GM12878 (cell line): ENCODE measurements at regions not wholly inside any gene's neighbourhood (a gene's known extent, or its start where the extent isn't known, plus 50 kb on each side); places are given as distances from the start of the nearest gene placed in this dataset.

Experiments used
- ATAC-seq: fragments of 200-7000 bp; cut with Tn5 transposase; 3 replicates; pipeline ENCODE4 v1.9.1; 2020; ENCODE audit warnings: mild to moderate bottlenecking, moderate library complexity
- BruUV-seq: library from RNA; stranded (reverse); fragments of 400-500 nt; replicated peaks from 2 replicates; lab custom pipeline; 2021; lab: Mats Ljungman, UMichigan
- CTCF ChIA-PET: fragments of 300-600 bp; sonication (Branson Sonifier 250); formaldehyde crosslinking; extraction: SDS; loops from one replicate; lab custom pipeline; 2021; ENCODE audit warnings: inconsistent platforms; lab: Yijun Ruan, JAX
- POLR2A ChIA-PET: fragments of 350-600 bp; formaldehyde crosslinking; extraction: SDS; loops from one replicate; lab custom pipeline; 2021; ENCODE audit warnings: inconsistent platforms; lab: Charles Lee
- RAD21 ChIA-PET: fragments of 300-600 bp; sonication (Branson Sonifier 250); formaldehyde crosslinking; loops from one replicate; lab custom pipeline; 2023; ENCODE audit warnings: antibody characterized with exemption; ENCODE audit not compliant: unreplicated experiment; lab: Charles Lee
- SMC1A ChIA-PET: fragments of 300-600 bp; sonication (Branson Sonifier 250); formaldehyde crosslinking; loops from one replicate; lab custom pipeline; 2023; ENCODE audit not compliant: unreplicated experiment, uncharacterized antibody; lab: Charles Lee
- DNase-seq: peaks from one replicate; pipeline ENCODE4 v3.0.0-alpha.2; 2011; ENCODE audit warnings: low read depth, low spot score
- FAIRE-seq: peaks from 3 replicates; lab custom pipeline; 2011; peaks lifted over from hg19 to GRCh38; lab: Jason Lieb, UNC
- H2AFZ ChIP-seq: 2 replicates; pipeline ENCODE4 v1.6.0; 2011; ENCODE audit warnings: low read depth, low read length, control low read depth; ENCODE audit not compliant: control insufficient read depth
- H3K27ac ChIP-seq: 2 replicates; pipeline ENCODE4 v1.5.1; 2011; ENCODE audit warnings: control low read depth; ENCODE audit not compliant: control insufficient read depth, insufficient read depth
- H3K27me3 ChIP-seq, 2 experiments: replicated peaks in 1 of 2; 2 replicates each; pipeline versions ENCODE4 v1.6.0 to v1.6.1; 2011; ENCODE audit warnings: low read length in 1 of 2; ENCODE audit not compliant: control insufficient read depth in 2 of 2, insufficient read depth in 2 of 2
- H3K36me3 ChIP-seq, 2 experiments: 2 replicates each; pipeline ENCODE4 v1.5.1; 2011; ENCODE audit warnings: low read length in 1 of 2; ENCODE audit not compliant: control insufficient read depth in 2 of 2, insufficient read depth in 2 of 2
- H3K4me1 ChIP-seq: 2 replicates; pipeline ENCODE4 v1.6.1; 2011; ENCODE audit warnings: mild to moderate bottlenecking, low read length, moderate library complexity, mixed read lengths; ENCODE audit not compliant: control insufficient read depth, insufficient read depth
- H3K4me2 ChIP-seq: 2 replicates; pipeline ENCODE4 v1.6.0; 2011; ENCODE audit warnings: control low read depth; ENCODE audit not compliant: control insufficient read depth, insufficient read depth
- H3K4me3 ChIP-seq: fragments of 200-600 bp; sonication (generic); 2 replicates; pipeline ENCODE4 v1.5.1; 2016
- H3K79me2 ChIP-seq: 2 replicates; pipeline ENCODE4 v1.6.0; 2011; ENCODE audit warnings: low read length; ENCODE audit not compliant: control insufficient read depth, insufficient read depth
- H3K9ac ChIP-seq: 2 replicates; pipeline ENCODE4 v1.8.0; 2011; ENCODE audit warnings: low read length, control low read depth, mixed read lengths; ENCODE audit not compliant: control insufficient read depth, insufficient read depth
- H3K9me3 ChIP-seq: replicated peaks from 3 replicates; pipeline ENCODE4 v1.5.1; 2011; ENCODE audit warnings: mild to moderate bottlenecking, low read length; ENCODE audit not compliant: control insufficient read depth, insufficient read depth
- H4K20me1 ChIP-seq: 2 replicates; pipeline ENCODE4 v1.6.0; 2011; ENCODE audit not compliant: control insufficient read depth, insufficient read depth
- CBFB ChIP-seq: IDR thresholded peaks from 2 replicates; pipeline ENCODE4 v1.6.1; 2016; ENCODE audit warnings: antibody characterized with exemption, low read depth
- CEBPB ChIP-seq, 2 experiments: fragments of 150-350 bp in 1 of 2; IDR thresholded peaks; 2 replicates each; pipeline ENCODE4 v1.6.1; 2012 to 2014; ENCODE audit warnings: low read depth in 2 of 2, low read length in 2 of 2, borderline replicate concordance in 1 of 2, inconsistent platforms in 1 of 2
- EP300 ChIP-seq, 2 experiments: fragments of 150-350 bp in 1 of 2; IDR thresholded peaks; 2 replicates each; pipeline ENCODE4 v1.6.1; 2011 to 2012; ENCODE audit warnings: low read depth in 2 of 2, low read length in 2 of 2, borderline replicate concordance in 1 of 2, improper control_type of control experiment in 1 of 2, inconsistent platforms in 1 of 2; ENCODE audit not compliant: control insufficient read depth in 1 of 2
- IKZF1 ChIP-seq: fragments of 450-650 bp; conservative IDR thresholded peaks from 2 replicates; pipeline ENCODE4 v1.6.1; 2017; ENCODE audit warnings: antibody characterized with exemption, mild to moderate bottlenecking
- JUND ChIP-seq: IDR thresholded peaks from 2 replicates; pipeline ENCODE4 v1.6.1; 2012; ENCODE audit warnings: low read depth, mild to moderate bottlenecking, low read length, improper control_type of control experiment, moderate library complexity
- POLR2A ChIP-seq: IDR thresholded peaks from 2 replicates; pipeline ENCODE4 v1.6.1; 2011; ENCODE audit warnings: low read depth, mild to moderate bottlenecking, low read length
- POLR2AphosphoS5 ChIP-seq: IDR thresholded peaks from 2 replicates; pipeline ENCODE4 v1.6.1; 2011; ENCODE audit warnings: mild to moderate bottlenecking, low read length, inconsistent platforms
- SP1 ChIP-seq: IDR thresholded peaks from one replicate; pipeline ENCODE4 v1.6.1; 2011; ENCODE audit warnings: low read depth, low read length
- SREBF1 ChIP-seq: IDR thresholded peaks from 2 replicates; pipeline ENCODE4 v1.6.1; 2012; ENCODE audit warnings: mild to moderate bottlenecking, low read length
- TCF12 ChIP-seq: IDR thresholded peaks from 2 replicates; pipeline ENCODE4 v1.6.1; 2011; ENCODE audit warnings: low read depth, mild to moderate bottlenecking, low read length
- YY1 ChIP-seq: IDR thresholded peaks from 2 replicates; pipeline ENCODE4 v1.6.1; 2011; ENCODE audit warnings: low read depth, mild to moderate bottlenecking, low read length
- ZNF384 ChIP-seq: IDR thresholded peaks from 2 replicates; pipeline ENCODE4 v1.6.1; 2012; ENCODE audit warnings: low read depth, mild to moderate bottlenecking, low read length, improper control_type of control experiment, borderline replicate concordance
- WGBS: methylation state at CpG from one replicate; pipeline ENCODE4 v1.1.6; 2016; ENCODE audit warnings: low lambda C conversion rate; ENCODE audit not compliant: insufficient replicate concordance, insufficient coverage; ENCODE audit errors: missing lambda C conversion rate; 5-methylcytosine and 5-hydroxymethylcytosine counted together
- in situ Hi-C: fragments of 300-500 bp; cut with MboI; formaldehyde crosslinking; loops from 9 replicates; pipeline ENCODE4 v1.14.3; 2018; ENCODE audit warnings: mixed read lengths
- intact Hi-C: fragments of 100-400 bp; cut with micrococcal nuclease; formaldehyde crosslinking; loops from one replicate; pipeline ENCODE4 v1.14.2; 2022; ENCODE audit not compliant: unreplicated experiment
- TF ChIP-seq, protein P1 (sequence below): IDR thresholded peaks from 2 replicates; pipeline ENCODE4 v1.6.1; 2012; ENCODE audit warnings: low read length, inconsistent platforms
- TF ChIP-seq, protein P2 (sequence below): fragments of 450-650 bp; IDR thresholded peaks from 2 replicates; pipeline ENCODE4 v1.6.1; 2018; ENCODE audit warnings: borderline replicate concordance, mild to moderate bottlenecking; ENCODE audit not compliant: partially characterized antibody
- TF ChIP-seq, protein P3 (sequence below): IDR thresholded peaks from 2 replicates; pipeline ENCODE4 v1.6.1; 2012; ENCODE audit warnings: mild to moderate bottlenecking, low read depth, low read length
- TF ChIP-seq, protein P4 (sequence below): fragments of 450-650 bp; IDR thresholded peaks from 2 replicates; pipeline ENCODE4 v1.6.1; 2014; ENCODE audit warnings: mild to moderate bottlenecking

DNA sequence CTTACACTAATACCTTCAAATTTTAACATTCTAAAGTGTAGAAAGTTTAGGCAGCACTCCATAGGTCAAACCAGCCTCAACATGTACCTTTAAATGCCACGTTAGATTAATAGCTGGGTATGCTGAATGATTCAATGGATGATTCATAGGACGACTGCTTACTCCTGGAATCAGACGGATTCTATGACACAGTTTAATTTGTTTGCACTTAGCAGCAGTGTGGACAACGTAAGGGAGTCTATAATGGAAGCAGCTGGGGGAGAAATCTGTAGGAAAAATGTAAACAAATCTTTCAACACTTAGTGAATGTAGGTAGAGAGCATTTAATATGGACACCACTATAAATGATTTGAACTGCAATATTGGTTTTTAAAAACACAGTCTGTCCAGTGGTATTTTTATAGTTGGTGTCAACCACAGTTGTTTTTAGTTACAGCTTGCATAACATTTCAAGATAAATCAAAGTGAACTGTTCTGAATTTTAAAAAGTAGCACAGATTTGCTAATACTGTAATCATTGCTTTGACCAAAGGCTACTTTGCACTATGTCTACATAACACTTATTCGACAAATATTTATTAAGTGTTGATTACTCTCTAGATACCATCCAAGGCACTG, 701.5 kb upstream of the MEF2C start:
- Histone ChIP-seq H4K20me1 (no peaks in the 10 kb centered on the region), H3K9ac (no peak overlapping the region), H3K4me1 (no peaks in the 10 kb centered on the region), H3K4me3 (no peak overlapping the region), H3K27me3 (no peaks in the 10 kb centered on the region), H3K9me3 (peaks cover 3% of the 10 kb centered on the region; the same call in 2 of the 3 replicates), H3K4me2 (no peak overlapping the region), H3K27ac (no peak overlapping the region), H2AFZ (no peak overlapping the region), H3K79me2 (no peaks in the 10 kb centered on the region), H3K36me3 (no peaks in the 10 kb centered on the region)
- FAIRE-seq (no peak), DNase-seq (no peak), ATAC-seq (no peak)
- 75% methylated on average over 5 of the region's 5 CpGs for WGBS
- RAD21 ChIA-PET = no interaction called here
- BruUV-seq = no TSS peak
- POLR2A ChIA-PET = no interaction called here
- TF ChIP-seq POLR2AphosphoS5 = no peak
- TF ChIP-seq SP1 = no peak
- TF ChIP-seq, protein P1, sequence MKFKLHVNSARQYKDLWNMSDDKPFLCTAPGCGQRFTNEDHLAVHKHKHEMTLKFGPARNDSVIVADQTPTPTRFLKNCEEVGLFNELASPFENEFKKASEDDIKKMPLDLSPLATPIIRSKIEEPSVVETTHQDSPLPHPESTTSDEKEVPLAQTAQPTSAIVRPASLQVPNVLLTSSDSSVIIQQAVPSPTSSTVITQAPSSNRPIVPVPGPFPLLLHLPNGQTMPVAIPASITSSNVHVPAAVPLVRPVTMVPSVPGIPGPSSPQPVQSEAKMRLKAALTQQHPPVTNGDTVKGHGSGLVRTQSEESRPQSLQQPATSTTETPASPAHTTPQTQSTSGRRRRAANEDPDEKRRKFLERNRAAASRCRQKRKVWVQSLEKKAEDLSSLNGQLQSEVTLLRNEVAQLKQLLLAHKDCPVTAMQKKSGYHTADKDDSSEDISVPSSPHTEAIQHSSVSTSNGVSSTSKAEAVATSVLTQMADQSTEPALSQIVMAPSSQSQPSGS = no peak
- TF ChIP-seq, protein P2, sequence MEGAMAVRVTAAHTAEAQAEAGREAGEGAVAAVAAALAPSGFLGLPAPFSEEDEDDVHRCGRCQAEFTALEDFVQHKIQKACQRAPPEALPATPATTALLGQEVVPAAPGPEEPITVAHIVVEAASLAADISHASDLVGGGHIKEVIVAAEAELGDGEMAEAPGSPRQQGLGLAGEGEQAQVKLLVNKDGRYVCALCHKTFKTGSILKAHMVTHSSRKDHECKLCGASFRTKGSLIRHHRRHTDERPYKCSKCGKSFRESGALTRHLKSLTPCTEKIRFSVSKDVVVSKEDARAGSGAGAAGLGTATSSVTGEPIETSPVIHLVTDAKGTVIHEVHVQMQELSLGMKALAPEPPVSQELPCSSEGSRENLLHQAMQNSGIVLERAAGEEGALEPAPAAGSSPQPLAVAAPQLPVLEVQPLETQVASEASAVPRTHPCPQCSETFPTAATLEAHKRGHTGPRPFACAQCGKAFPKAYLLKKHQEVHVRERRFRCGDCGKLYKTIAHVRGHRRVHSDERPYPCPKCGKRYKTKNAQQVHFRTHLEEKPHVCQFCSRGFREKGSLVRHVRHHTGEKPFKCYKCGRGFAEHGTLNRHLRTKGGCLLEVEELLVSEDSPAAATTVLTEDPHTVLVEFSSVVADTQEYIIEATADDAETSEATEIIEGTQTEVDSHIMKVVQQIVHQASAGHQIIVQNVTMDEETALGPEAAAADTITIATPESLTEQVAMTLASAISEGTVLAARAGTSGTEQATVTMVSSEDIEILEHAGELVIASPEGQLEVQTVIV = no peak
- no peak for TF ChIP-seq JUND
- TF ChIP-seq EP300 (IDR thresholded peaks at IDR 0.05; ENCODE audit: borderline replicate concordance in 1 of 2, control insufficient read depth in 1 of 2, low read depth in 2 of 2, low read length in 2 of 2) = no peak
- TF ChIP-seq ZNF384 = no peak
- no peak for TF ChIP-seq SREBF1
- TF ChIP-seq, protein P3, sequence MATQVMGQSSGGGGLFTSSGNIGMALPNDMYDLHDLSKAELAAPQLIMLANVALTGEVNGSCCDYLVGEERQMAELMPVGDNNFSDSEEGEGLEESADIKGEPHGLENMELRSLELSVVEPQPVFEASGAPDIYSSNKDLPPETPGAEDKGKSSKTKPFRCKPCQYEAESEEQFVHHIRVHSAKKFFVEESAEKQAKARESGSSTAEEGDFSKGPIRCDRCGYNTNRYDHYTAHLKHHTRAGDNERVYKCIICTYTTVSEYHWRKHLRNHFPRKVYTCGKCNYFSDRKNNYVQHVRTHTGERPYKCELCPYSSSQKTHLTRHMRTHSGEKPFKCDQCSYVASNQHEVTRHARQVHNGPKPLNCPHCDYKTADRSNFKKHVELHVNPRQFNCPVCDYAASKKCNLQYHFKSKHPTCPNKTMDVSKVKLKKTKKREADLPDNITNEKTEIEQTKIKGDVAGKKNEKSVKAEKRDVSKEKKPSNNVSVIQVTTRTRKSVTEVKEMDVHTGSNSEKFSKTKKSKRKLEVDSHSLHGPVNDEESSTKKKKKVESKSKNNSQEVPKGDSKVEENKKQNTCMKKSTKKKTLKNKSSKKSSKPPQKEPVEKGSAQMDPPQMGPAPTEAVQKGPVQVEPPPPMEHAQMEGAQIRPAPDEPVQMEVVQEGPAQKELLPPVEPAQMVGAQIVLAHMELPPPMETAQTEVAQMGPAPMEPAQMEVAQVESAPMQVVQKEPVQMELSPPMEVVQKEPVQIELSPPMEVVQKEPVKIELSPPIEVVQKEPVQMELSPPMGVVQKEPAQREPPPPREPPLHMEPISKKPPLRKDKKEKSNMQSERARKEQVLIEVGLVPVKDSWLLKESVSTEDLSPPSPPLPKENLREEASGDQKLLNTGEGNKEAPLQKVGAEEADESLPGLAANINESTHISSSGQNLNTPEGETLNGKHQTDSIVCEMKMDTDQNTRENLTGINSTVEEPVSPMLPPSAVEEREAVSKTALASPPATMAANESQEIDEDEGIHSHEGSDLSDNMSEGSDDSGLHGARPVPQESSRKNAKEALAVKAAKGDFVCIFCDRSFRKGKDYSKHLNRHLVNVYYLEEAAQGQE = no peak
- TF ChIP-seq IKZF1 = no peak
- no peak for TF ChIP-seq TCF12
- TF ChIP-seq CEBPB (IDR thresholded peaks at IDR 0.05; ENCODE audit: borderline replicate concordance in 1 of 2, low read depth in 2 of 2, low read length in 2 of 2) = no peak
- no peak for TF ChIP-seq POLR2A
- TF ChIP-seq CBFB = no peak
- TF ChIP-seq YY1 = no peak
- TF ChIP-seq, protein P4, sequence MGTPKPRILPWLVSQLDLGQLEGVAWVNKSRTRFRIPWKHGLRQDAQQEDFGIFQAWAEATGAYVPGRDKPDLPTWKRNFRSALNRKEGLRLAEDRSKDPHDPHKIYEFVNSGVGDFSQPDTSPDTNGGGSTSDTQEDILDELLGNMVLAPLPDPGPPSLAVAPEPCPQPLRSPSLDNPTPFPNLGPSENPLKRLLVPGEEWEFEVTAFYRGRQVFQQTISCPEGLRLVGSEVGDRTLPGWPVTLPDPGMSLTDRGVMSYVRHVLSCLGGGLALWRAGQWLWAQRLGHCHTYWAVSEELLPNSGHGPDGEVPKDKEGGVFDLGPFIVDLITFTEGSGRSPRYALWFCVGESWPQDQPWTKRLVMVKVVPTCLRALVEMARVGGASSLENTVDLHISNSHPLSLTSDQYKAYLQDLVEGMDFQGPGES = no peak
- CTCF ChIA-PET = interaction anchor here (1.3 kb wide), 1 partner anchor 31 kb away, joined by 3 read pairs; no protein-coding TSS in a partner anchor
- intact Hi-C loops (no loop called here), in situ Hi-C loops (no loop called here)
- SMC1A ChIA-PET = interaction anchor here (1.2 kb wide), 1 partner anchor 13 kb away, joined by 8 read pairs; no protein-coding TSS in a partner anchor
